Endothelial cell of umbilical vein (primary cell): ENCODE measurements at regions not wholly inside any gene's neighbourhood (a gene's known extent, or its start where the extent isn't known, plus 50 kb on each side); places are given as distances from the start of the nearest gene placed in this dataset.

Experiments used
- EZH2 ChIP-seq: IDR thresholded peaks from 2 replicates; pipeline ENCODE4 v1.6.1; 2012; ENCODE audit warnings: borderline replicate concordance, low read depth, mild to moderate bottlenecking, moderate library complexity, low read length, inconsistent platforms; ENCODE audit not compliant: severe bottlenecking
- MYC ChIP-seq: IDR thresholded peaks from one replicate; pipeline ENCODE4 v1.6.1; 2011; ENCODE audit warnings: mild to moderate bottlenecking, low read depth, low read length
- POLR2A ChIP-seq: IDR thresholded peaks from 2 replicates; pipeline ENCODE4 v1.6.1; 2012; ENCODE audit warnings: low read depth, mild to moderate bottlenecking, control low read depth, low read length
- POLR2AphosphoS5 ChIP-seq: IDR thresholded peaks from 2 replicates; pipeline ENCODE4 v1.6.1; 2012; ENCODE audit warnings: low read depth, mild to moderate bottlenecking, control low read depth, low read length, moderate library complexity; ENCODE audit not compliant: insufficient read depth
- TF ChIP-seq, protein P1 (sequence below), 2 donors: IDR thresholded peaks; 1 replicate in 1 of 2; 2 replicates in 1 of 2; pipeline ENCODE4 v1.5.1; 2011; ENCODE audit warnings: low read length in 2 of 2, mild to moderate bottlenecking in 2 of 2, moderate library complexity in 2 of 2, control low read depth in 1 of 2, inconsistent platforms in 1 of 2, low read depth in 1 of 2; ENCODE audit not compliant: insufficient read depth in 1 of 2; ENCODE audit errors: extremely low read depth in 1 of 2

DNA sequence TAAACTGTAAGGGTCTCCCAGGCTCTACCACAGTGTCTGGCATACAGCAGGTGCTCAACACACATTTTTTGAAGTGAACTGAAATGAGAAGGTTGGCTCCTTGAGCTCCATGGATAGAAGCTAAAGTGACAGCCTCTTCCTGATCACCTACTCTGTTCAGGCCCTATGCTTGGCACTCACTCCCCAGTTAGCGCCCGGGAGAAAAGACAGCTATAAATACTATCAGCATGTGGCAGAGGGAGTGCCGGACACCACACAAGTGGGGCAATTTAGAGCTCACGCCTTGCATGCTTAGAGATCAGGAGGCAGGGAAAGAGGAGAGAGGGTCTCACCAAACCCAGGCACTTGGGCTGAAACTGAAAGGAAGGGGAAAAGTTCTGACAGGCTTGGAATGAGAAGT is 195.5 kb downstream of the BUD13 start:
- TF ChIP-seq POLR2A (no peak), POLR2AphosphoS5 (no peak), EZH2 (no peak), MYC (no peak)
- TF ChIP-seq, protein P1, sequence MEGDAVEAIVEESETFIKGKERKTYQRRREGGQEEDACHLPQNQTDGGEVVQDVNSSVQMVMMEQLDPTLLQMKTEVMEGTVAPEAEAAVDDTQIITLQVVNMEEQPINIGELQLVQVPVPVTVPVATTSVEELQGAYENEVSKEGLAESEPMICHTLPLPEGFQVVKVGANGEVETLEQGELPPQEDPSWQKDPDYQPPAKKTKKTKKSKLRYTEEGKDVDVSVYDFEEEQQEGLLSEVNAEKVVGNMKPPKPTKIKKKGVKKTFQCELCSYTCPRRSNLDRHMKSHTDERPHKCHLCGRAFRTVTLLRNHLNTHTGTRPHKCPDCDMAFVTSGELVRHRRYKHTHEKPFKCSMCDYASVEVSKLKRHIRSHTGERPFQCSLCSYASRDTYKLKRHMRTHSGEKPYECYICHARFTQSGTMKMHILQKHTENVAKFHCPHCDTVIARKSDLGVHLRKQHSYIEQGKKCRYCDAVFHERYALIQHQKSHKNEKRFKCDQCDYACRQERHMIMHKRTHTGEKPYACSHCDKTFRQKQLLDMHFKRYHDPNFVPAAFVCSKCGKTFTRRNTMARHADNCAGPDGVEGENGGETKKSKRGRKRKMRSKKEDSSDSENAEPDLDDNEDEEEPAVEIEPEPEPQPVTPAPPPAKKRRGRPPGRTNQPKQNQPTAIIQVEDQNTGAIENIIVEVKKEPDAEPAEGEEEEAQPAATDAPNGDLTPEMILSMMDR (IDR thresholded peaks at IDR 0.05; ENCODE audit: extremely low read depth in 1 of 2, insufficient read depth in 1 of 2, low read depth in 1 of 2, low read length in 2 of 2), result no peak
